ENCODE measurements at regions not wholly inside any gene's neighbourhood (a gene's known extent, or its start where the extent isn't known, plus 50 kb on each side); places are given as distances from the start of the nearest gene placed in this dataset.

GRCh38 chr5:92991581-92992067 is 589.4 kb downstream of the NR2F1-AS1 start:
- ATAC-seq (no peak), DNase-seq (ENCODE audit: low spot score) (no peak)
- POLR2A ChIA-PET = no interaction called here
- peaks cover 12% of the 10 kb centered on the region for H3K36me3 Mint-ChIP-seq
- TF ChIP-seq E2F5 (CRISPR knock-in tag; IDR thresholded peaks at IDR 0.05) (no peak), ZNF317 (CRISPR knock-in tag; IDR thresholded peaks at IDR 0.05; ENCODE audit: borderline replicate concordance, low read depth) (no peak), GABPB1 (CRISPR knock-in tag; IDR thresholded peaks at IDR 0.05) (no peak), ESRRA (CRISPR knock-in tag; IDR thresholded peaks at IDR 0.05; ENCODE audit: borderline replicate concordance) (no peak), SMAD3 (CRISPR knock-in tag; IDR thresholded peaks at IDR 0.05; ENCODE audit: borderline replicate concordance) (no peak), AR (CRISPR knock-in tag; IDR thresholded peaks at IDR 0.05) (no peak), NFE2L1 (CRISPR knock-in tag; IDR thresholded peaks at IDR 0.05) (no peak), FOXK1 (CRISPR knock-in tag; IDR thresholded peaks at IDR 0.05) (no peak), PRRX2 (CRISPR knock-in tag; IDR thresholded peaks at IDR 0.05) (no peak), ELF4 (CRISPR knock-in tag; IDR thresholded peaks at IDR 0.05; ENCODE audit: low read depth) (no peak), TCF7 (CRISPR knock-in tag; IDR thresholded peaks at IDR 0.05; ENCODE audit: low read depth) (no peak), JAZF1 (CRISPR knock-in tag; IDR thresholded peaks at IDR 0.05) (no peak), ZSCAN18 (CRISPR knock-in tag; IDR thresholded peaks at IDR 0.05) (no peak), NR3C1 (CRISPR knock-in tag; conservative IDR thresholded peaks at IDR 0.05; ENCODE audit: low read depth) (no peak), OVOL2 (CRISPR knock-in tag; IDR thresholded peaks at IDR 0.05; ENCODE audit: borderline replicate concordance) (no peak), ZNF423 (CRISPR knock-in tag; IDR thresholded peaks at IDR 0.05) (no peak), FOXJ3 (CRISPR knock-in tag; IDR thresholded peaks at IDR 0.05; ENCODE audit: borderline replicate concordance) (no peak)
- H3K9me3 Mint-ChIP-seq = peaks cover 24% of the 10 kb centered on the region
- 0 out of 2 replicates have a peak, but pooled peaks cover 3% of the 10 kb centered on the region for H3K4me1 Mint-ChIP-seq
- no peak overlapping the region for H3K4me3 Mint-ChIP-seq
- no peak overlapping the region for H3K27ac Mint-ChIP-seq
- CTCF ChIA-PET = no interaction called here
- H3K27me3 Mint-ChIP-seq (ENCODE audit: low read depth) = no peaks in the 10 kb centered on the region; the same call in 1 of the 2 replicates

GRCh38 chr5:92990771-92991170 is 590.2 kb downstream of the NR2F1-AS1 start:
- ChIA-PET CTCF (no interaction called here), POLR2A (no interaction called here)
- TF ChIP-seq ZNF512 (CRISPR knock-in tag; IDR thresholded peaks at IDR 0.05; ENCODE audit: borderline replicate concordance) (no peak), ZNF396 (CRISPR knock-in tag; IDR thresholded peaks at IDR 0.05; ENCODE audit: borderline replicate concordance) (no peak), ATF6 (CRISPR knock-in tag; IDR thresholded peaks at IDR 0.05) (no peak)
- Mint-ChIP-seq H3K4me1 (0 out of 2 replicates have a peak, but pooled peaks cover 3% of the 10 kb centered on the region), H3K27me3 (ENCODE audit: low read depth) (no peaks in the 10 kb centered on the region; the same call in 1 of the 2 replicates), H3K27ac (no peak overlapping the region), H3K36me3 (peaks cover 12% of the 10 kb centered on the region), H3K4me3 (no peak overlapping the region), H3K9me3 (peaks cover 24% of the 10 kb centered on the region)
- DNase-seq (ENCODE audit: low spot score) = no peak
- peak; percentile 44; the same call in 1 of the 2 replicates for ATAC-seq
